ES-I3 (cell line): ENCODE measurements at regions not wholly inside any gene's neighbourhood (a gene's known extent, or its start where the extent isn't known, plus 50 kb on each side); places are given as distances from the start of the nearest gene placed in this dataset.
"Not testable (repeated sequence)": the region's sequence is repeated elsewhere in the genome, so short reads cannot be mapped to it uniquely, and the experiment has no call there.

Experiments
- H3K36me3 ChIP-seq: 2 replicates; pipeline ENCODE4 v1.6.1; 2013; ENCODE audit warnings: mild to moderate bottlenecking, low read length, control low read depth, moderate library complexity; ENCODE audit not compliant: insufficient read depth
- H3K4me1 ChIP-seq: 2 replicates; pipeline ENCODE4 v1.6.1; 2013; ENCODE audit warnings: mild to moderate bottlenecking, control low read depth, low read length; ENCODE audit not compliant: insufficient read depth
- H3K9ac ChIP-seq: 2 replicates; pipeline ENCODE4 v1.6.1; 2013; ENCODE audit warnings: low read depth, mild to moderate bottlenecking, low read length, moderate library complexity
- H3K9me3 ChIP-seq: 2 replicates; pipeline ENCODE4 v1.6.1; 2013; ENCODE audit warnings: mild to moderate bottlenecking, low read length, moderate library complexity; ENCODE audit not compliant: control insufficient read depth, insufficient read depth

- Histone ChIP-seq H3K36me3 (no peaks in the 10 kb centered on the region), H3K9ac (no peak overlapping the region), H3K4me1 (no peaks in the 10 kb centered on the region), H3K9me3 (peaks cover 14% of the 10 kb centered on the region)
Observed at GRCh38 chr16:59686405-59686804, 952.3 kb upstream of the GOT2 start.

- Histone ChIP-seq H3K9ac (no peak overlapping the region), H3K9me3 (peaks cover 14% of the 10 kb centered on the region), H3K4me1 (no peaks in the 10 kb centered on the region), H3K36me3 (no peaks in the 10 kb centered on the region)
Observed at GRCh38 chr16:59684911-59685310, 950.8 kb upstream of the GOT2 start.

GRCh38 chr16:59683709-59684108 is 949.6 kb upstream of the GOT2 start:
- Histone ChIP-seq H3K9ac (no peak overlapping the region), H3K4me1 (no peaks in the 10 kb centered on the region), H3K9me3 (peaks cover 14% of the 10 kb centered on the region), H3K36me3 (no peaks in the 10 kb centered on the region)

GRCh38 chr16:59665618-59666220 is 931.6 kb upstream of the GOT2 start:
- Histone ChIP-seq H3K36me3 (no peaks in the 10 kb centered on the region), H3K9ac (no peak overlapping the region), H3K4me1 (no peaks in the 10 kb centered on the region), H3K9me3 (no peaks in the 10 kb centered on the region)

GRCh38 chr16:59658572-59658971 is 924.5 kb upstream of the GOT2 start:
- Histone ChIP-seq H3K36me3 (no peaks in the 10 kb centered on the region), H3K9me3 (no peaks in the 10 kb centered on the region; the same call in 1 of the 2 replicates), H3K9ac (no peak overlapping the region), H3K4me1 (no peaks in the 10 kb centered on the region)

GRCh38 chr16:59655031-59655430 is 920.9 kb upstream of the GOT2 start:
- no peaks in the 10 kb centered on the region for H3K4me1 ChIP-seq
- no peaks in the 10 kb centered on the region for H3K36me3 ChIP-seq
- no peaks in the 10 kb centered on the region; the same call in none of the 2 replicates for H3K9me3 ChIP-seq
- H3K9ac ChIP-seq = no peak overlapping the region

GRCh38 chr16:59654455-59654854 is 920.3 kb upstream of the GOT2 start:
- Histone ChIP-seq H3K4me1 (no peaks in the 10 kb centered on the region), H3K9me3 (no peaks in the 10 kb centered on the region; the same call in none of the 2 replicates), H3K36me3 (no peaks in the 10 kb centered on the region), H3K9ac (no peak overlapping the region)

GRCh38 chr16:59651662-59652061 is 917.5 kb upstream of the GOT2 start:
- no peaks in the 10 kb centered on the region for H3K36me3 ChIP-seq
- peaks cover 3% of the 10 kb centered on the region; the same call in 1 of the 2 replicates for H3K9me3 ChIP-seq
- H3K4me1 ChIP-seq = no peaks in the 10 kb centered on the region
- no peak overlapping the region for H3K9ac ChIP-seq

- H3K36me3 ChIP-seq = no peaks in the 10 kb centered on the region
- H3K9ac ChIP-seq = no peak overlapping the region
- H3K9me3 ChIP-seq = 0 out of 2 replicates have a peak, but pooled peaks cover 3% of the 10 kb centered on the region
- no peaks in the 10 kb centered on the region for H3K4me1 ChIP-seq
Observed at GRCh38 chr16:59645194-59645593, 911.1 kb upstream of the GOT2 start.

GRCh38 chr16:59635674-59636073 is 901.6 kb upstream of the GOT2 start:
- peaks cover 12% of the 10 kb centered on the region; the same call in 1 of the 2 replicates for H3K9me3 ChIP-seq
- peaks cover 7% of the 10 kb centered on the region for H3K4me1 ChIP-seq
- no peaks in the 10 kb centered on the region for H3K36me3 ChIP-seq
- H3K9ac ChIP-seq = no peak overlapping the region

GRCh38 chr16:59634951-59635350 is 900.8 kb upstream of the GOT2 start:
- Histone ChIP-seq H3K36me3 (no peaks in the 10 kb centered on the region), H3K9me3 (peaks cover 12% of the 10 kb centered on the region; the same call in 1 of the 2 replicates), H3K4me1 (peaks cover 7% of the 10 kb centered on the region), H3K9ac (no peak overlapping the region)

GRCh38 chr16:59634004-59634579 is 900.0 kb upstream of the GOT2 start:
- no peaks in the 10 kb centered on the region for H3K36me3 ChIP-seq
- H3K9me3 ChIP-seq = peaks cover 12% of the 10 kb centered on the region; the same call in 1 of the 2 replicates
- H3K9ac ChIP-seq = no peak overlapping the region
- peaks cover 7% of the 10 kb centered on the region for H3K4me1 ChIP-seq

GRCh38 chr16:59632276-59632855 is 898.2 kb upstream of the GOT2 start:
- Histone ChIP-seq H3K4me1 (peaks cover 7% of the 10 kb centered on the region), H3K9me3 (peaks cover 12% of the 10 kb centered on the region; the same call in 1 of the 2 replicates), H3K36me3 (no peaks in the 10 kb centered on the region), H3K9ac (no peak overlapping the region)

- H3K36me3 ChIP-seq, H3K9ac ChIP-seq, H3K4me1 ChIP-seq, H3K9me3 ChIP-seq: not testable (repeated sequence)
Observed at GRCh38 chr16:59624381-59624780, 890.3 kb upstream of the GOT2 start.
